ENCODE measurements at regions not wholly inside any gene's neighbourhood (a gene's known extent, or its start where the extent isn't known, plus 50 kb on each side); places are given as distances from the start of the nearest gene placed in this dataset.

- TF ChIP-seq CTCF (IDR thresholded peaks at IDR 0.05; ENCODE audit: low read length) (no peak), EZH2 (optimal IDR thresholded peaks at IDR 0.05; ENCODE audit: low read depth, low read length) (no peak)
Observed at GRCh38 chr18:63031375-63031774, 288.2 kb downstream of the BCL2 start.
